ENCODE measurements at regions not wholly inside any gene's neighbourhood (a gene's known extent, or its start where the extent isn't known, plus 50 kb on each side); places are given as distances from the start of the nearest gene placed in this dataset.

- no peak for DNase-seq (ENCODE audit: low spot score)
- Mint-ChIP-seq H3K36me3 (ENCODE audit: low read depth, unreplicated experiment) (no peaks in the 10 kb centered on the region), H3K27me3 (ENCODE audit: unreplicated experiment) (no peaks in the 10 kb centered on the region), H3K4me1 (ENCODE audit: unreplicated experiment) (peaks cover 2% of the 10 kb centered on the region), H3K9me3 (ENCODE audit: unreplicated experiment) (no peaks in the 10 kb centered on the region), H3K27ac (ENCODE audit: unreplicated experiment) (no peak overlapping the region), H3K4me3 (ENCODE audit: unreplicated experiment) (no peak overlapping the region)
- no peak for TF ChIP-seq CTCF (IDR thresholded peaks at IDR 0.05; ENCODE audit: unreplicated experiment)
Observed at GRCh38 chr9:106649664-106650063, 213.3 kb upstream of the ZNF462 start.

GRCh38 chr9:106653213-106653612, 209.8 kb upstream of the ZNF462 start:
- H3K27ac Mint-ChIP-seq (ENCODE audit: unreplicated experiment), result no peak overlapping the region
- TF ChIP-seq CTCF (IDR thresholded peaks at IDR 0.05; ENCODE audit: unreplicated experiment), result no peak

GRCh38 chr9:106655966-106656365, 207.0 kb upstream of the ZNF462 start:
- H3K27ac Mint-ChIP-seq (ENCODE audit: unreplicated experiment), result no peak overlapping the region
- no peaks in the 10 kb centered on the region for H3K9me3 Mint-ChIP-seq (ENCODE audit: unreplicated experiment)
- H3K4me1 Mint-ChIP-seq (ENCODE audit: unreplicated experiment), result peaks cover 4% of the 10 kb centered on the region
- no peak overlapping the region for H3K4me3 Mint-ChIP-seq (ENCODE audit: unreplicated experiment)
- DNase-seq (ENCODE audit: low spot score), result no peak
- no peak for TF ChIP-seq CTCF (IDR thresholded peaks at IDR 0.05; ENCODE audit: unreplicated experiment)
- H3K36me3 Mint-ChIP-seq (ENCODE audit: low read depth, unreplicated experiment), result no peaks in the 10 kb centered on the region
- H3K27me3 Mint-ChIP-seq (ENCODE audit: unreplicated experiment), result no peaks in the 10 kb centered on the region

More at GRCh38 chr9:106653213-106653612, 209.8 kb upstream of the ZNF462 start:
- Mint-ChIP-seq H3K27me3 (ENCODE audit: unreplicated experiment) (no peaks in the 10 kb centered on the region), H3K4me3 (ENCODE audit: unreplicated experiment) (no peak overlapping the region), H3K9me3 (ENCODE audit: unreplicated experiment) (no peaks in the 10 kb centered on the region), H3K4me1 (ENCODE audit: unreplicated experiment) (peaks cover 4% of the 10 kb centered on the region), H3K36me3 (ENCODE audit: low read depth, unreplicated experiment) (no peaks in the 10 kb centered on the region)
- no peak for DNase-seq (ENCODE audit: low spot score)

- no peak for TF ChIP-seq CTCF (IDR thresholded peaks at IDR 0.05; ENCODE audit: unreplicated experiment)
- Mint-ChIP-seq H3K4me3 (ENCODE audit: unreplicated experiment) (no peak overlapping the region), H3K9me3 (ENCODE audit: unreplicated experiment) (no peaks in the 10 kb centered on the region), H3K36me3 (ENCODE audit: low read depth, unreplicated experiment) (no peaks in the 10 kb centered on the region), H3K27me3 (ENCODE audit: unreplicated experiment) (no peaks in the 10 kb centered on the region), H3K4me1 (ENCODE audit: unreplicated experiment) (peaks cover 4% of the 10 kb centered on the region), H3K27ac (ENCODE audit: unreplicated experiment) (no peak overlapping the region)
- no peak for DNase-seq (ENCODE audit: low spot score)
Observed at GRCh38 chr9:106657926-106658325, 205.0 kb upstream of the ZNF462 start.

- no peak overlapping the region for H3K27ac Mint-ChIP-seq (ENCODE audit: unreplicated experiment)
- H3K4me3 Mint-ChIP-seq (ENCODE audit: unreplicated experiment), result no peak overlapping the region
- peaks cover 1% of the 10 kb centered on the region for H3K27me3 Mint-ChIP-seq (ENCODE audit: unreplicated experiment)
- no peaks in the 10 kb centered on the region for H3K9me3 Mint-ChIP-seq (ENCODE audit: unreplicated experiment)
- H3K4me1 Mint-ChIP-seq (ENCODE audit: unreplicated experiment), result no peaks in the 10 kb centered on the region
- H3K36me3 Mint-ChIP-seq (ENCODE audit: low read depth, unreplicated experiment), result no peaks in the 10 kb centered on the region
- DNase-seq (ENCODE audit: low spot score), result no peak
- TF ChIP-seq CTCF (IDR thresholded peaks at IDR 0.05; ENCODE audit: unreplicated experiment), result no peak
Observed at GRCh38 chr9:106668534-106668933, 194.4 kb upstream of the ZNF462 start.
